Sigmoid colon (tissue), 4 donors: ENCODE measurements at regions not wholly inside any gene's neighbourhood (a gene's known extent, or its start where the extent isn't known, plus 50 kb on each side); places are given as distances from the start of the nearest gene placed in this dataset.

ENCODE experiments used
- CTCF ChIP-seq, 4 experiments: fragments of 450-650 bp in 3 of 4; fragments of 200-600 bp in 1 of 4; IDR thresholded peaks; one replicate each; pipeline ENCODE4 v1.5.1; 2016 to 2019; ENCODE audit warnings: antibody characterized with exemption in 4 of 4, mild to moderate bottlenecking in 3 of 4, moderate library complexity in 2 of 4
- POLR2A ChIP-seq, 2 donors: fragments of 450-650 bp; IDR thresholded peaks; one replicate each; pipeline ENCODE4 v1.6.1; 2016; ENCODE audit warnings: antibody characterized with exemption in 2 of 2, mild to moderate bottlenecking in 2 of 2, moderate library complexity in 2 of 2
- POLR2AphosphoS5 ChIP-seq, 4 donors: sonication (generic); formaldehyde crosslinking; IDR thresholded peaks; one replicate each; pipeline ENCODE4 v1.6.1; 2017; ENCODE audit warnings: antibody characterized with exemption in 4 of 4

DNA sequence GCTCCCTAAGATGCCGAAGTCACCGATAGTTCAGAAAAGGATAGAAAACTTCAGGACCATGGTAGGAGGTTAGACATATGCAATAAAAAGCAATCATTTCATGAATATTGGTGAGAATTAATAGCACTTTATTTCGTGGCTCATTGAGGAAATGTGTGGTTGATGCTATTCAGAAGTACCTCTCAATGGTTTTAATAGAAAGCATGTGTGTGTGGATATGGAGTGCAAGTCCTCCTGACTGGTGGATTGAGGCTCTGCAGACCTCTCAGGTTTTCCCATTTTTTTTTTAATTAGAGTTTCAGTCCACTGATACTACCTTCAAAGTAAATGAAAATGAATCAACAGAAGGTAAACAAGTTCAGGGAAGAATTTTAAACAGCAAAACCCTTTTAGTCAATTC lies 384.3 kb upstream of the RARB start:
- TF ChIP-seq CTCF (IDR thresholded peaks at IDR 0.05) = no peak
- TF ChIP-seq POLR2A (IDR thresholded peaks at IDR 0.05) = no peak
- peak in 1 of 4 donors; percentile 22 for TF ChIP-seq POLR2AphosphoS5 (IDR thresholded peaks at IDR 0.05)
